Activated CD4-positive, alpha-beta T cell treated with anti-CD3 and anti-CD28 coated beads, Interleukin-2, amount 50 U/mL, for 48 hours (primary cell): ENCODE measurements at regions not wholly inside any gene's neighbourhood (a gene's known extent, or its start where the extent isn't known, plus 50 kb on each side); places are given as distances from the start of the nearest gene placed in this dataset.

ENCODE experiments used
- DNase-seq, 2 experiments: peaks; one replicate each; pipeline ENCODE4 v3.0.0-alpha.2; 2020

DNA sequence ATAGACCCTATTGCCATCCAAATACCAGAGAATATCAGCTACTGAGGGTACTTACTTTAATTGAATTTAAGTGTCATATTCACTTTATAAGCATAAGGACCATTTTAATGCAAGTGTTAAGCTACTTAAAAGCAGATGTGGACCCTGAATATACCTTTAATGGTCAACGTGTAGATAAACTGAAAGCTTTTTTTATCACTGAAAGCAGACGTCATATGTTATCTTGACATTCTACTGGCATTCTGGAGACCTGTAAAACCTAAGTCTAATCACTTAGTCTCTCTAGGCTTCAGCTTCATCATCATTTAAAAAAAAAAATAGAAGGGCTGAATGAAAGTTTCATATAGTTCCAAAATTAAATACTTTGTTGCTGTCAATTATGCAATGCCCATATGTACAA lies 116.5 kb downstream of the ELAPOR2 start:
- no peak for DNase-seq

DNA sequence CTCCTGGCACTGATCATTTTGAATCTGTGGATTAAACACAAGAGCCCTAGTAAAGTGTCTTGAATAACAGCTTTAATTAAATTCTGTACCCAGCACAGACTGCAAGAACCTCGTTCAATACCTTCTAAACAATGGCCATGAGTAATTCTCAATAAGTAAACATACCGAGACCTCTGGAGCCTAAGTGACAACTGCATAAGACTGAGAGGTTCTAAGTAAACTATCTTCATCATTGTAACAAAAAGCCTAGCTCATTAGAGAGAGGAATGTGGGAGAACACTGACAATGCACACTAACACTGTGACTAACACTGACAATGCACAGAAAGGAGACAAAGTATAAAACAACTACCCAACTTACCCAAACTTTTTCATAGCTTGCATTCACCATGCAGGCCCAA lies 117.4 kb downstream of the ELAPOR2 start:
- DNase-seq: no peak

DNA sequence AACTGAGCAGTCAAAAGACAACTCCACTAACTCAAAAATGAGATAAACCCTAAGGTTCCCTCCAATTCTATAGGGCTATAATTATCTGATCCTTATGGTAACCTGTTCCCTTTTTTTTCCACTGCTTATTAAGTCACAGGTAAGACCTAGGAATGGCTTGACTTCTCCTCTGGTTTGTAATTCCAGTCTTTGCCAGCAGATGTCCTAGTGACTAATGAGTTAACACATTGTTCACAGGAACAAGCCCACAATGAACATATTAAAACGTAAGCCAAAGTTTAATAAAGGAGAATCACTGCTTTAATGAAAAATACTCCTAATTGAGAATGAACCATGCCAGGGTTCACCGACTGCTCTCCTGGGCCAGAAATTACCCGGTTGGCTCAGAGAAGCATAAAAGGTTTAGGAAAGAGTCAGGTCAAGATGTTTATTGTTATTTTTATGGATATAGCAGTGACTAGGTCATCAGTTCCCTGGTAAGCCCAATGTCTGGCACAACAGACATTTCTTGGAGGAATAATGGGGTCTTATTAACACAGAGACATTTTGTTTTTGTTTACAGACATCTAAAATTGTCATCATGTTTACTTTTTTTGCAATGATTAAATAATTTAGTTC lies 120.1 kb downstream of the ELAPOR2 start:
- peak in 1 of 2 experiments; percentile 39 for DNase-seq

DNA sequence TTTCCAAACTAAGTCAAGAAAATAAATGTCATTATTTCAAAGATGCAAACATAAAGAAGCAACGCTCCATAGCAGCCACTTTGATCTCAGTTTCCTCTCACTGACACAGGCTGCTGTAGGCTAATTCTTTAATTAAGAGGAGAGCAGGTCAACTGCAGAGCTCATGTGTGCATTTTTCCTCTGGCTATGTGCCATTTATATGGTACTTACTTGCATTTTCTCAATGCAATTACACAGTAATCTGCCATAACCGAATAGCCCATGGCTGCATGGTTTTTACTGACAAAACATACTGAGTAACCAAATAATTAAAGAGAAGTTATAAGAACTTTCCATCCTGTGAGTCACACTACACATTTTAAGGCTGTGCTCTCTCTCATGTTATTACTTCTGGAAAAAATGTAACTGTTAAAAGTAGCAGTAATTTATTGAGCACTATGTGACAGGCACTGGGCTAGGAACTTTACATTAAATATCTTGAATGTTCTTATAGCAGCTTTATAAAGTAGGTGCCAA lies 122.0 kb downstream of the ELAPOR2 start:
- no peak for DNase-seq

DNA sequence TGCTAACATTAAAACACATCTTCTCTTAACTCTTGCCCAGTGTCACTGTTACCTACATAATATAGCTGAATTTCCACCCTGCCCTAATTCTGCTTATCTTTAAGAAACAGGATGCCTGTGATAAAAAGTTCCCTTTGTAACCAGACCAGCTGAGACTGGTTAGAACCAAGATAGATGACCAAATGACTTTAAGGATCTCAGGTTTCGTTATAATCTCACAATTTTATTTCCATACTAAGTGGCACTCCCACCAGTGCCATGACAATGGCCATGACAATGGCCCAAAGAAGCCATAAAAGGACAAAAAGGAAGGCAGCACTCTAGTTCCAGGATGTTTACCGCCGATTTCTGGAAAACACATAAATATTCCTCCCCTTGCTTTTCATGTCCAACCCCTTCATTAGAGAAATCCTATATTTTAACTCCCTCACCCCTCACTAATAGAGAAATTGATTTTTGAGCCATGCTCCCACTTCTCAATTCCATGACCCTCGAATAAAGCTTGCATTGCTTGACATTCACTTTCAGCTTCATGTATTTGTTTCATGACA lies 126.1 kb downstream of the ELAPOR2 start:
- DNase-seq: no peak

DNA sequence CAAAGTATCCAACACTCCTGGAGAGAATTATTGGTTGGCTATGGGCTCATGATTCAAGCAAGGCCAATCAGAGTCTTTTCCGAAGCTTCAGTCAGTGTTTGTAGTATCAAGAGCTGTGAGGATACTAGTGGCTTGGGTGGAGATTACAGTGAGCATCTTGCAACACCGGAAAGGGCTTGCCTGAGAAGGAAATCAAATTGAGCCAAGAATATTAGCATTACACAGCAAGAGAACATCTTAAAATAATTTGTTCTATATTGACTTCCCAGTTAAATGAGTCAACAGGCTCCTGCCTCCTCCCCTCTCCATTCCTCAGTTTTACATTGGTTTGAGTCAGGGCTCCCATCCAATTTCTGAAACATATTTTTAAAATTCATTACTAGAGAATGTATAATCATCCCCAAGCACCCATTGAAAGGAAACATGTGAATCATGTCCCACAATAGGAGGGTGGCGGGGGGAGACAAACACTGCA lies 127.4 kb downstream of the ELAPOR2 start:
- DNase-seq: peak; percentile 15 to 26

DNA sequence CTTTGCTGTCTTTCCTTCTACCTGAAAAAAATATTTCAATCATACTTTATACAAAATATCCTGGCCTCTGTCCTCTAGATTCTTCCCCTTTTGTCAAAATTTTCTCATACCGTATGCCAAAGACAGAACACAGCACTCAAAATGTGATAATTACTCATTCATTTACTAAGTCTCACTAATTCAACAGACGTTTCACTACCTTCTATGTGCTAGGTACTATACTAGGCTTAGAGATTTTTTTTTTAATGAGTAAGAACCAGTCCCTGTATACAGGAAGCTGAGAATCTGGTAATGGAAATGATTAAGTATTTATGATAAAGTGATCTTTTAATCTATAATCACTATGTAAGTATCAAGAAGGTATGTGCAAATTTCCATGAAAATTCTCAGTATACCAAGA lies 128.0 kb downstream of the ELAPOR2 start:
- DNase-seq: no peak

DNA sequence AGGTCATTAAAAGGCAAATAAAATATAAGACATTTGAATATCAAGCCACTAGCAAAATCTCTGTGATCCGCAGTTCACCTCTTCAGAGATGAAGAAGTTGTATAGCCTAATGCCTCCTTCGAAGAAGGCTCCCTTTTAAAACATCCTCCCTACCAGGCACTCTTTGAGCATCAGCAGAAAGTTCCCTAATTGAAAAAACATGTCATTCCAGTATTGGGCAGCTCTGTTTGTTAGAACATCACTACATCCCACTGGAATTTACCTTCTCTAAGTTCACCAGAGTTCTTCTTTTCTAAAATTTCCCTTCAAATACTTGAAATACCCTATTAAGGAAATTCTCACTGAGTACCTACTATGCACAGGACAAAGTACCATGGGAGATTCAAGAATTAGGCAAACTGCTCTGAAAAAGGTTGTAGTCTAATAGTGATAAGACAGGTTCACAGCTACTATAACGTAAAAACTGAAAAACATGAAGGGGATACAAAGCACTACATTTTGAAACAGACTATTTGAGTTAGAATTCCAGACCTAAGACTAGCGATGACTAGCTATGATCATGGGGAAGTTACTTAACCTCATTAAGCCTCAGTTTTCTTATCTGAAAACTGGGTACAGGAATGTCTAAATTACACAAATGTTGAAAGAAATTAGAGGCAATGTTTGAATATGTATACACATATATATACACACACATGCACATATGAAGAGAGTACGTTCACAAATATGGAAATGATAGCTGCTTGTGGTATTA lies 128.7 kb downstream of the ELAPOR2 start:
- DNase-seq: no peak

DNA sequence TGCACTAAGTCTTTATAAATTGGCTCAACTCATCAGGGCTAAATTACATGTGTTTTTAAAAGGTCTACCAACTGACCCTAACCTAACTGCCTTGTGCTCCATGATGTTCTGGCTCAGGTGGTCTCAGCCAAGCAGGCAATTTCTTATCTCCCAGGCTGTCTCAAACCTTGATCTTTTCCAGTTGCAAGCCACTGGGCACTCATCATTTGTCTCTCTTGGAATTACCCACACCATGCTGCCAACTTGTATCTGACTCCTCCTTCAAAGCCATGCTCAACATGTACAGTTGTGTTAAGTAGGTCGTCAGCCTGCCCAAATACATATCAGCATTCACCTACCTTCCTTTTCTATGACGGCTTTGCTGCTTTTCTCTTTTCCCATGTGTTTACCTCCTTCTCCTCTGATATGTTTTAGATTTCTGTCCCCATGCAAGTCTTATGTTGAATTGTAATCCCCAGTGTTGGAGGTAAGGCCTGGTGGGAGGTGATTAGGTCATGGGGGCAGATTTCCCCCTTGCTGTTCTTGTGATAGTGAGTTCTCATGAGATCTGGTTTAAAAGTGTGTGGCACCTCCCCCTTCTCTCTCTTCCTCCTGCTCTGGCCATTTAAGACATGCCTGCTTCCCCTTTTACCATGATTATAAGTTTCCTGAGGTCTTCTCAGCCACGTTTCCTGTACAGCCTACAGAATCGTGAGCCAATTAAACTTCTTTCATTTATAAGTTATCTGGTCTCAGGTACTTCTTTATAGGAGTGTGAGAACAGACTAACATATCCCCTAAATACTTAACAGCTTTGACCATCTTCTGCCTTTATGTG lies 130.0 kb downstream of the ELAPOR2 start:
- no peak for DNase-seq

DNA sequence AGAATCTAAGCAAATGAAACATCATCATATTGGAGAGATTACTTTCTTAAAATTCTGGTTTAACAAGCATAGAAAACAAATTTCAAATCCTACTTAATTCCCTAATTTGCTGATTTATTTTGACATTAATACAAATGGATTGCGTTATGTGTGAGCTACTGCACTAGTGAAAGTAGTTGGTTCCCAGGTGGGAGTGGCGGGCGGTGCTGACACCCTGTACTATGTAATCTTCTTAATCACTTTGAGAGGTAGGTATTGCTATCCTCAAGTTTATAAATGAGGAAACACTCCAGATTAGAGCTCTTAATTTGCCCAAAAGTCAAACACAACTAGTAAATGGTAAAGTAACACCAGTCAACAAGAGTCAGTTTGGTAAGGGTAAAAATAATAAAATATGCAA lies 131.1 kb downstream of the ELAPOR2 start:
- no peak for DNase-seq

DNA sequence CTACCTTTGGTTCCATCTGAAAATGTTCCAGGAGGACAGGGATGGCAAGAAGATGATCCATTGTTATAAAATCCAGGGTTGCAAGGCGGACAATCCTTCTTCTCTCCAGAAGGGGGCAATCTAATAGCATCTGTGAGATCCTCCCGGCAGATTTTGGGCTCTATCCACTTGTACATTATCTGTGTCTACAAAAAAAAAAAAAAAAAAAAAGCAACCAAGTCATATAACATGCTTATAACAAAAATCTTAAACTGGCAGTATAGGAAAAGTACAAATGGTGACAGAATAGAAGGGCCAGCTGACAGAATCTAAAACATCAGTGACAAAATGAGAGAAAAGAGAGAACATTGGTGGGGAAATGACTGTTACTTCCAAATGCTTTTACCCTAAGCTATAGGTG lies 132.7 kb downstream of the ELAPOR2 start:
- peak in 1 of 2 experiments; percentile 16 for DNase-seq

DNA sequence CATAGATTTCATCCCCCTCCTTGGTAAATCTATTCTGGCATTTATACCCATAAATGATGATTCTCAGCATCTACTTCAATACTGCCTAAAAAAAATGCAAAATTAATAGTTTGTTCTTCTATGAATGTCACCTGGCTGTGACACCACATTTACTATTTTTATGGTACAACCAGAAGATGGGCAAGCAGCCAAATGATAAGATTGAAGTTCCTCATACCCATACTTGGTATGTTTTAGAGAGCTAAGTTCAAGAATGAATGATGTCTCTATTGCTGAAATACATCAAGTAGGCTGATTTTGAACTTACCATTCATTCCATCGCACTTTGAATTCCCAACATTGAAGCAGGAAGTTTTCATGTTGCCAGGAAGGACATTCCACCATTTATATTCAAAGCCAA lies 134.2 kb downstream of the ELAPOR2 start:
- DNase-seq: no peak

DNA sequence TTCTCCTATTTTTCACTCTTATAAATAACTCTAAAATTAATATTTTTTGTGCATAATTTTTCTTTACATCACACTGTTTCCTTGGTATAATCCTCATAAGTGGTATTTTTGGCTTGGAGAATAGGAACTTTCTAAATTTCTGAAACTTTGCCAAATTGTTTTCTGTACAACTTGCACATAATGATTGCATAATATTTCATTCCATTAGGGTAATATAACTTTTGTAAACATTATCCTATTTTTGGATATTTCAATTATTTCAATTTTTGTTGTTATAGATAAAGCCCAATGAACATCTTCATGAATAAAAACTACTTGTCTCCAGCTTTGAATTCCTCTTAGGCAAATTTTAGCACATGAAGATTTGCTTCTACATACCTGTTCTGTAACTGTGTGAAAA lies 135.9 kb downstream of the ELAPOR2 start:
- no peak for DNase-seq

DNA sequence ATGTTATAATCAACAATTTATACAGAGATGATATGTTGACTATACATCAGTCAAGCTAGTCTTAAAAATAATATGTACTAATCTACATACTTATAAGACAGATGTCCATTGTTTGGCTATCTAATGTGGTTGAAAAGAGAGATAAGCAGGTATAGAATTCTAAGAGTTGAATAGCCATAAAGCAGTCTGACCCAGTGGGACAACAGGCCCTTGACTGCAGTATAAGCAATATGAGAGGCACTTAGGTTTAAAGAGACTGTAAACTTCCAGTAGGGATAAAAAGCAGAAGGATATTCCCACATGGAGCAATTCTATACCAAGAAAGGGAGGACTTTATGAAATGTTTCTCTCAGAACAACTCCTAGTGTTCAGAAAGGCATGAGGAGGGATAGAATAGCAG lies 139.3 kb downstream of the ELAPOR2 start:
- DNase-seq: no peak

DNA sequence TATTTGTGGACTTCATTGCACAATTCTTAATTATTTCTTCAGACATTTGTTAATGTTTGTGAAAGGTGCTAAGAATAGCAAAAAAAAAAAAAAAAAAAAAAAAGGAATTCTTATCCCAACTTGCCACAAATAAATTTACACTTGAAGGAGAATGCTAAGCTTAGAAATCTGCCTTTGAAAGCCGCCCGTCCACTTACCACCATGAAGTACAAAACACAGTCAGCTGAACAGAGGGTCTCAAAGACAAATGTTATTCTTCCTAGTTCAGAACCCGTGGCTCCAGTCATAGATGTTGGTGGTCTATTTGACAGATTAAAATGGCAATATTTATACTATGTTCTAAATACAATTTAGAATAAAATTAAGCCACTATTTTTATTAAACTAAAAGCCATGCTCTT lies 141.2 kb downstream of the ELAPOR2 start:
- DNase-seq: no peak

DNA sequence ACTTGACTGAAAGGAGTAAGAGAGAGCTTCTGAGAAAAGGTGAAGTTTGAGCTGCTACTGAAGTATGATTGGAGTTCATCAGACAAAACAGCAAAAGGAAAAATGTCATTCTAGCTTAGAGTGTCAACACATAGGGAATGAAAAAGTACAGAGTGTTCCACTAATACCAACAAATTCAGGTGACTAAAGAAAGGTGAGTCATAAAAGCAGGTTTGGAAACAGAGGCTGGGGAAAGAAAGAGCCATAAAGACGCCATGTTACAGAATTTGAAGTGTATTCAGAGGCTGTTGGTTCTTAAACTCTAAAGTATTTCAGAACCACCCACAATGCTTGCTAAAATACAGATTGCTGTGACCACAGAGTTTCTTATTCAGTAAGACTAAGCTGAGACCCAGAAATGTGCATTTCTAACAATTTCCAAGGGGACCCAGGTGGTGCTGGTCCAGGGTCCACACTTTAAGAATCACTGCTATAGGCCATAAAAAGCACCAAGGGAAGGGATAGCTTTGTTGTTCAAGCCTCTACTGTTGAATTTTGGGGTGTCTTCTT lies 143.1 kb downstream of the ELAPOR2 start:
- no peak for DNase-seq

DNA sequence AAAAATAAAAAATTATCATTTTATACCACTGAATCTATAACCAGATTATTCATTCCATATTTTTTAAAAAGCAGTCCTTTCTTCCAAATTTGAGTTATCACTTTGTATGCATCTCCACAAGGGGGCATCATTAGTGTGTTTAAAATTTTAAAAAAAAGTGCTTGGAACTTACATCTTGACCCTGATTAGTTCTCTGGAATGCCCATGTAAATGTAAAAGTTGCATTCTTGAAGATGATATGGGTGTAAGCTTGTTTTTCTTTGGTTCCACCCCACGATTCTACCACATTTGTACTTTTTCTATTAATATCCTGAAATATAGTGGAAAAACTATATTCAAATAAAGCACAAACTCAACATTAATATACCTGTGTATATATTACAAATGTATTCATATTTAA lies 144.9 kb downstream of the ELAPOR2 start:
- DNase-seq: no peak
